A673 (cell line): ENCODE measurements at regions not wholly inside any gene's neighbourhood (a gene's known extent, or its start where the extent isn't known, plus 50 kb on each side); places are given as distances from the start of the nearest gene placed in this dataset.

Experiments
- BruUV-seq: library from RNA; stranded (reverse); fragments of 400-500 nt; replicated peaks from 2 replicates; lab custom pipeline; 2021; lab: Mats Ljungman, UMichigan
- CTCF ChIA-PET: fragments of 300-600 bp; sonication (Branson Sonifier 250); formaldehyde crosslinking; loops from one replicate; lab custom pipeline; 2022; ENCODE audit warnings: antibody characterized with exemption; lab: Charles Lee
- POLR2A ChIA-PET: fragments of 300-600 bp; sonication (Branson Sonifier 250); formaldehyde crosslinking; loops from one replicate; lab custom pipeline; 2022; ENCODE audit warnings: antibody characterized with exemption; ENCODE audit not compliant: low non-redundant PET; lab: Charles Lee
- DNase-seq: peaks from one replicate; pipeline ENCODE4 v3.0.0-alpha.2; 2015; ENCODE audit warnings: low spot score
- H3K27ac ChIP-seq: fragments of 200-600 bp; sonication (generic); 2 replicates; pipeline ENCODE4 v1.5.1; 2016; ENCODE audit warnings: mixed run types, low read depth, mild to moderate bottlenecking, mixed read lengths, antibody characterized with exemption, low read length; ENCODE audit not compliant: poor library complexity, severe bottlenecking
- H3K27me3 ChIP-seq: fragments of 200-600 bp; sonication (generic); replicated peaks from 2 replicates; pipeline ENCODE4 v1.6.1; 2017; ENCODE audit warnings: mixed run types, low read depth, mild to moderate bottlenecking, mixed read lengths, antibody characterized with exemption, low read length; ENCODE audit not compliant: insufficient read depth, poor library complexity
- H3K36me3 ChIP-seq: fragments of 200-600 bp; sonication (generic); 2 replicates; pipeline ENCODE4 v1.6.1; 2016; ENCODE audit warnings: mixed run types, mild to moderate bottlenecking, mixed read lengths, antibody characterized with exemption, low read length; ENCODE audit not compliant: insufficient read depth, poor library complexity, severe bottlenecking
- H3K4me1 ChIP-seq: fragments of 200-600 bp; sonication (generic); 2 replicates; pipeline ENCODE4 v1.6.1; 2017; ENCODE audit warnings: mixed run types, mild to moderate bottlenecking, mixed read lengths, antibody characterized with exemption, low read length; ENCODE audit not compliant: insufficient read depth, poor library complexity, severe bottlenecking
- H3K4me3 ChIP-seq: fragments of 200-600 bp; sonication (generic); 2 replicates; pipeline ENCODE4 v1.5.1; 2016; ENCODE audit warnings: low read depth, mixed run types, mild to moderate bottlenecking, mixed read lengths, low read length; ENCODE audit not compliant: poor library complexity, severe bottlenecking
- H3K9me3 ChIP-seq: fragments of 200-600 bp; sonication (generic); 2 replicates; pipeline ENCODE4 v1.6.1; 2016; ENCODE audit warnings: mixed run types, low read depth, mild to moderate bottlenecking, mixed read lengths, antibody characterized with exemption, low read length; ENCODE audit not compliant: poor library complexity, severe bottlenecking
- EZH2 ChIP-seq: fragments of 200-600 bp; sonication (generic); IDR thresholded peaks from 2 replicates; pipeline ENCODE4 v1.6.1; 2017; ENCODE audit warnings: borderline replicate concordance, low read depth, mild to moderate bottlenecking, mixed read lengths, antibody characterized with exemption, low read length; ENCODE audit not compliant: poor library complexity, severe bottlenecking
- intact Hi-C: fragments of 100-400 bp; cut with micrococcal nuclease; formaldehyde crosslinking; loops from one replicate; pipeline ENCODE4 v1.10.0; 2022; ENCODE audit not compliant: unreplicated experiment
- TF ChIP-seq, protein P1 (sequence below): fragments of 300-800, 200-600 bp; sonication (generic); conservative IDR thresholded peaks from 2 replicates; pipeline ENCODE4 v1.5.1; 2017; ENCODE audit warnings: low read depth, mild to moderate bottlenecking, antibody characterized with exemption, low read length, moderate library complexity, mixed read lengths

DNA sequence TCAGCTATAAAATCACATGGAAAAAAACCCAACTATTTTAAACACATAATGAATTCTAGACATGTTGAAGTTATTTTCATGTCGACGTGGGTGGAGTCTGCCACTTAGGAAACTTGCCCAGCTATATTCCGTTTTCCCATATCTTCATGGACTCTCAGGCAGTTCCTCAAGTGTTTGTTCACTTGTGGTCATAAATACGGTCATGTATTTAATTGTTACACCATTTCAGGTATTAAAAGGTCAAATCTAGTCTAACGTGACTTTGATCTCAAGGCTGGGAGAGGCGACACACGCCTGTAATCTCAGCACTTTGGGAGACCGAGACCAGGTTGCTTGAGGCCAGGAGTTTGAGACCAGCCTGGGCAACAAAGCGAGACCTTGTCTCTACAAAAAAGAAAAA lies 346.9 kb downstream of the PBX1 start:
- Histone ChIP-seq H3K36me3 (no peaks in the 10 kb centered on the region), H3K27ac (no peak overlapping the region), H3K9me3 (no peaks in the 10 kb centered on the region), H3K4me1 (no peaks in the 10 kb centered on the region), H3K4me3 (no peak overlapping the region), H3K27me3 (no peaks in the 10 kb centered on the region)
- BruUV-seq = no TSS peak
- no peak for TF ChIP-seq EZH2
- TF ChIP-seq, protein P1, sequence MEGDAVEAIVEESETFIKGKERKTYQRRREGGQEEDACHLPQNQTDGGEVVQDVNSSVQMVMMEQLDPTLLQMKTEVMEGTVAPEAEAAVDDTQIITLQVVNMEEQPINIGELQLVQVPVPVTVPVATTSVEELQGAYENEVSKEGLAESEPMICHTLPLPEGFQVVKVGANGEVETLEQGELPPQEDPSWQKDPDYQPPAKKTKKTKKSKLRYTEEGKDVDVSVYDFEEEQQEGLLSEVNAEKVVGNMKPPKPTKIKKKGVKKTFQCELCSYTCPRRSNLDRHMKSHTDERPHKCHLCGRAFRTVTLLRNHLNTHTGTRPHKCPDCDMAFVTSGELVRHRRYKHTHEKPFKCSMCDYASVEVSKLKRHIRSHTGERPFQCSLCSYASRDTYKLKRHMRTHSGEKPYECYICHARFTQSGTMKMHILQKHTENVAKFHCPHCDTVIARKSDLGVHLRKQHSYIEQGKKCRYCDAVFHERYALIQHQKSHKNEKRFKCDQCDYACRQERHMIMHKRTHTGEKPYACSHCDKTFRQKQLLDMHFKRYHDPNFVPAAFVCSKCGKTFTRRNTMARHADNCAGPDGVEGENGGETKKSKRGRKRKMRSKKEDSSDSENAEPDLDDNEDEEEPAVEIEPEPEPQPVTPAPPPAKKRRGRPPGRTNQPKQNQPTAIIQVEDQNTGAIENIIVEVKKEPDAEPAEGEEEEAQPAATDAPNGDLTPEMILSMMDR = no peak
- DNase-seq = no peak
- POLR2A ChIA-PET = no interaction called here
- CTCF ChIA-PET = no interaction called here
- intact Hi-C loops = no loop called here

DNA sequence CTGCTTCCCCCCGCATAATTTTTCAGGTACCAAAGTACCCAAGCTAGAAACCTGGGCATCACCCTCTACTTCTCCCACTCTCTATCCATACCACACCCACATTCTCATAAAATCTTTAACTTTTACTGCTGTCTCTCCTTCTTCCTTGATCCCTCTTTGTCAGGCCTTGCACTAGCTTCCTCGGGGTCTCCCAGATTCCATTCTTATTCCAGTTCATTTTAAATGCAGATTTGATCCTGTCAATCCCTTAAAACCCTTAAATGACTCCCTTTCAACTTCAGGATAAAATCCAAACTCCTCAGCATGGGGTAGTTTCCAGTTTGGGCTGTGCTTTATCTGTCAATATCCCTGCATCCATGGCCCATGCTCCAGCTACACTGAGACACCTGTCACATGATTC lies 343.5 kb downstream of the PBX1 start:
- intact Hi-C loops = no loop called here
- TF ChIP-seq, protein P1 = no peak
- TF ChIP-seq EZH2 = no peak
- Histone ChIP-seq H3K9me3 (no peaks in the 10 kb centered on the region), H3K27ac (no peak overlapping the region), H3K4me1 (no peaks in the 10 kb centered on the region), H3K4me3 (no peak overlapping the region), H3K27me3 (no peaks in the 10 kb centered on the region), H3K36me3 (no peaks in the 10 kb centered on the region)
- no peak for DNase-seq
- no TSS peak for BruUV-seq
- ChIA-PET POLR2A (no interaction called here), CTCF (no interaction called here)
